Keratinocyte (primary cell): ENCODE measurements at regions not wholly inside any gene's neighbourhood (a gene's known extent, or its start where the extent isn't known, plus 50 kb on each side); places are given as distances from the start of the nearest gene placed in this dataset.

ENCODE experiments used
- CTCF ChIP-seq, 3 experiments: IDR thresholded peaks in 1 of 3; conservative IDR thresholded peaks in 1 of 3; optimal IDR thresholded peaks in 1 of 3; 2 replicates in 2 of 3; 3 replicates in 1 of 3; pipeline versions ENCODE3 to v1.5.1; 2011; ENCODE audit warnings: low read length in 3 of 3, mild to moderate bottlenecking in 3 of 3, moderate library complexity in 2 of 3, control low read depth in 1 of 3, inconsistent platforms in 1 of 3; ENCODE audit not compliant: insufficient read depth in 2 of 3; ENCODE audit errors: extremely low read depth in 1 of 3
- EZH2 ChIP-seq: IDR thresholded peaks from one replicate; pipeline ENCODE4 v1.6.1; 2012; ENCODE audit warnings: inconsistent platforms, mild to moderate bottlenecking, low read length, moderate library complexity

GRCh38 chr7:81882086-81882485 lies 112.2 kb upstream of the HGF start:
- TF ChIP-seq CTCF (optimal IDR thresholded peaks at IDR 0.05 in 1 of 3, IDR thresholded peaks at IDR 0.05 in 1 of 3, conservative IDR thresholded peaks at IDR 0.05 in 1 of 3; ENCODE audit: extremely low read depth in 1 of 3, insufficient read depth in 2 of 3, low read length in 3 of 3) (no peak), EZH2 (no peak)
